Stimulated activated naive B cell treated with anti-CD40 and anti-IgM and Interleukin-4, amounts not matched to agents 10 μg/mL and 1 μg/mL and 100 μg/mL, for 72 hours (primary cell): ENCODE measurements at regions not wholly inside any gene's neighbourhood (a gene's known extent, or its start where the extent isn't known, plus 50 kb on each side); places are given as distances from the start of the nearest gene placed in this dataset.

Source experiments
- ATAC-seq, 2 donors: fragments of 150-1000 bp; cut with Tn5 transposase; replicated peaks; 2 replicates each; pipeline ENCODE4 v1.10.0; 2021; ENCODE audit warnings: moderate library complexity in 1 of 2
- DNase-seq: peaks from one replicate; pipeline ENCODE4 v3.0.0; 2021
- H3K27ac Mint-ChIP-seq: one replicate; pipeline ENCODE4 v1.8.0; 2022; ENCODE audit warnings: mild to moderate bottlenecking, mixed read lengths
- H3K27me3 Mint-ChIP-seq, 2 donors: one replicate each; pipeline ENCODE4 v1.8.0; 2022; ENCODE audit warnings: mixed read lengths in 2 of 2
- H3K36me3 Mint-ChIP-seq, 2 donors: one replicate each; pipeline ENCODE4 v1.8.0; 2022; ENCODE audit warnings: mixed read lengths in 2 of 2, mild to moderate bottlenecking in 1 of 2
- H3K4me1 Mint-ChIP-seq, 2 donors: one replicate each; pipeline ENCODE4 v1.8.0; 2022; ENCODE audit warnings: mixed read lengths in 2 of 2, mild to moderate bottlenecking in 1 of 2
- H3K4me3 Mint-ChIP-seq, 2 donors: one replicate each; pipeline ENCODE4 v1.8.0; 2022; ENCODE audit warnings: mild to moderate bottlenecking in 2 of 2, mixed read lengths in 2 of 2, moderate library complexity in 1 of 2
- H3K9me3 Mint-ChIP-seq, 2 donors: one replicate each; pipeline ENCODE4 v1.8.0; 2022; ENCODE audit warnings: mixed read lengths in 2 of 2, mild to moderate bottlenecking in 1 of 2

DNA sequence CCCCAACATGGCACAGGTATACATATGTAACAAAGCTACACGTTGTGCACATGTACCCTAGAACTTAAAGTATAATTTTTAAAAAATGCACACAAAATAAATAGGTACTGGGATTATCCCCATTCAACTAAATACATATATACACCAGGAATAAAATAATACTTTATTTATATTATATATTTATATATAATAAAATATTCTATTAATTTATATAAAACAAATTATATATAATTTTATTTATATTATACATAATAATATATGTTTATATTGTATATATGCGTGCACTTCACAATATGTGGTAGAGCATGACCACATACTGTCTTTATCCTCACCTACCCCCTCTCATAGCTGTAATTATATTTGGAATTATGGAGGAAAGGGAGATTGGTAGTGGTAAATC is 119.1 kb upstream of the TMEM260 start:
- Mint-ChIP-seq H3K27ac (no peak overlapping the region), H3K4me3 (no peak overlapping the region), H3K36me3 (no peaks in the 10 kb centered on the region), H3K4me1 (no peaks in the 10 kb centered on the region), H3K9me3 (peaks cover 0 to 6% of the 10 kb centered on the region in 2 donors), H3K27me3 (peaks cover 40 to 41% of the 10 kb centered on the region in 2 donors)
- ATAC-seq, result no peak
- no peak for DNase-seq

DNA sequence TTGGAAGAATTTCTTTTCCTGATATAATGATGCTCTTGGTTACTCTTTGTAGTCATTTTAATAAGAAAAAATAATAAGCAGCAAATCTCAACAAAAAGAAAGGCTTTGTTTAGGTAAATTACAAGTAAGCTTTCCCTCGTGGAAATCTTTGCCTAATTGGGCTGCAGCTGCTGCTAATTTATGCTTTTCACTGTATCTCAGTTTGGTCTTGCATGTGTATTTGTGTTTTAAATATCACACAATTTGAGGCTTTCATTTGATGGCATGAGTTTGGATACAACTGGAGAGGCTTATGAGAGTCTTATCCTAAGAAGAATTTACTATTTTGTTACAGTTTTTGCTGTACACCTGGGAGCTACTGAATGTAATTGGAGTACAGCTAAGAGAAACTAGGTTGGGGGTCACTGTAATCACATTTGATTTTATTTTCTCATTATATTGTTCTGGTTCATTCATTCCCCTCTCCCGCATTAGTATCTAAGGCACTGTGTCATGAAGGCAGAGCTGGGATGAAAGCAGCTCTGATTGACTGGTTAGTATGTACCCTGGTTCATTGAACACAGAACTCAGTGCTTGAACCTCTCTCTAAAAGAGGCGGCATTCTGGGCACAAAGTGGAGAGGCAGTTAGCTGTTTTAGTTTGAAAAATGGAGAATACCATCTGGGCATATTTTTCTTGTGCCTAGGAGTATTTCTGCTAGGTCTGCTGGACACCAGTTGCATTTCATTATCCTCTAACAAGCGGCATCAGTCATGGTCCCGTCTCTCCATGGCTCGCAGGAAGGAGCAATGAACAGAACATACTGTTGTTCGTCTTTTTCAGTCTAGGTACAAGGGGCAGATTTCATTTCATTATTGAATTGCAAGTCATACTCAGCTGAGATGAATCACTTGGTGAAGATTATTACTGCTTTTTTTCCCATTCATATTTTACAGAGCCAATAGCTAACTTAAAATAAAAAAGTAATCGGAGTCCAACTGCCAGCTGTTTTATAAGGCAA is 118.0 kb upstream of the TMEM260 start:
- Mint-ChIP-seq H3K4me3 (no peak overlapping the region), H3K27me3 (peaks cover 31 to 36% of the 10 kb centered on the region in 2 donors)
- ATAC-seq, result no peak

DNA sequence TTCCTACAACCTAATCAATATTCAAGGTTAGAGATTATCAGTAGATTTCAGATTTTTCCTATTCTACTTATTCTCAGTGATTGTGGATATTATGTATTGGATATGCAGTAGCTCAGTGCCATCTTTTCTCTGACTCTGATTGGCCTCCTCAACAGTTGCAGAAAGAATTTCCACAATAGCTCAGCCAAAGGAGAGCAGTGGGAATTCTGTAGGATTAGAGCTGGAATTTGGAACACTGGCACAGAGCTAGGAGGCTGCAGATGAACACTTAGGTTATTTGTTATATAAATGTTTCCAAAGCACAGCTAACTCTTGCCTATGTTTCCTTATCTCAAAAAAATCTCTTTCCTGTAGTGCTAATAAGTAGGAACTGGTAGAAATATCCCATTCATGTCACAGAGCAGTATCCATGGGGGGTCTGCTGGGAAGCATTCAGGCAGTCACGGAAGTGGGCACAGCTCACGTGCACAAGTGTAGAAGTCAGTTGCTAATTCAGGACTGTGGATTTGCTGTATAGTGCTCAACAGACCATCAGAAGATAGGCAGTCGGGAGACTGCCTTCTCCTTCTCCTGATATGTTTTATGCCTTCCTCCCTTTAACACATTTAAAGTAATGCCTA is 116.2 kb upstream of the TMEM260 start:
- peaks cover 16 to 17% of the 10 kb centered on the region in 2 donors for H3K27me3 Mint-ChIP-seq
- H3K27ac Mint-ChIP-seq, result no peak overlapping the region
- DNase-seq (no peak), ATAC-seq (no peak)
- H3K4me3 Mint-ChIP-seq, result no peak overlapping the region
- no peaks in the 10 kb centered on the region for H3K4me1 Mint-ChIP-seq
- H3K9me3 Mint-ChIP-seq, result peaks cover 0 to 3% of the 10 kb centered on the region in 2 donors
- H3K36me3 Mint-ChIP-seq, result no peaks in the 10 kb centered on the region

More for the DNA sequence above, 118.0 kb upstream of the TMEM260 start:
- no peak for DNase-seq
- H3K27ac Mint-ChIP-seq, result no peak overlapping the region
- H3K36me3 Mint-ChIP-seq, result no peaks in the 10 kb centered on the region
- H3K9me3 Mint-ChIP-seq, result peaks cover 0 to 4% of the 10 kb centered on the region in 2 donors
- no peaks in the 10 kb centered on the region for H3K4me1 Mint-ChIP-seq

DNA sequence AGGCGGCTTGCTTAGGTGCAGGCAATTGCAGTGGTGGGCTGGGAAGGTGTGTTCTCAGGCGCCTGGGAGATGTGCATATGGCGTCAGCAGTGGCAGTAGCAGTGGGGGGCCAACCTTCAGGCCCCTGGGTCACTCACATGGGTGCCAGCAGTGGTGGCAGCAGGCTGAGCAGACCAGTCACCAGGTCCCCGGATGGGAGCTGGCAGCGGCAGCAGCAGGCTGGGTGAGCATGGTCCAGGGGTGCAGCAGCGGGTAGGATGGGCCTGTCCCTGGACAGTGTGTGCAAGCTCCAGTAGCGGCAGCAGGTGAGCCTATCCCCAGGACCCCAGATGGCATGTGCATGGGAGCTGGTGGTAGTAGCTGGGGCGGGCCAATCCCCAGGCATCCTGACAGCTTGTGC is 108.5 kb upstream of the TMEM260 start:
- Mint-ChIP-seq H3K4me3 (no peak overlapping the region), H3K9me3 (peaks cover 2 to 4% of the 10 kb centered on the region in 2 donors), H3K4me1 (no peaks in the 10 kb centered on the region), H3K27ac (no peak overlapping the region), H3K27me3 (peaks cover 0 to 5% of the 10 kb centered on the region in 2 donors), H3K36me3 (no peaks in the 10 kb centered on the region)
- peak in 1 of 2 donors; percentile 16 for ATAC-seq
- no peak for DNase-seq

DNA sequence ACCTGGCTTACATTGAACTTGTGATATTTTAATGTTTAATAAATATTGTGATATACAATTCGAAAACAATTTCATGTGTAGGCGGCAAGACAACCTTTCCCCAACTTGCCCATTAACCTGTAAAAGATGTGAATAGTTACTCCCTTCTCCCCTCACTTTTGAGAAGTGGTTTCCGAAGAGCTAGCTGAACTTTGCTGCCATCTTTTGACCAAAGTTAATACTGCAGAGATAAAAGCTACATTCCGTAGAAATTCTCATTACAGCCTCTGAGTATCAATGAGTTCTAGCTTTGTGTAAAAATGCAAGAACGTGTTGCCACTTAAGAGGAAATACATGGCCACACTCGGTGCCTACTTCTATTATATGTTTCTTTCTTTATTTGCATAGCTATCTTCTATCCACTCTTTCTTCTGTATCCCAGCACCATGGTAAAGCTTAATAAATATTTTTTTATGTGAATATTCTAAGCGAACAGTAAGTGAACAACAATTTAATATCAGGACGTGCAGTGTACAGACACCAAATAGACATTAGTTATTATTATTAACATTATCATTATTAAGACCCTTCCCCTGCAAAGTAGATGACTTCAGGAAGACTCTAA is 105.1 kb upstream of the TMEM260 start:
- ATAC-seq (peak; percentile 38 to 59), DNase-seq (no peak)
- Mint-ChIP-seq H3K27ac (no peak overlapping the region), H3K4me3 (no peak overlapping the region), H3K9me3 (no peaks in the 10 kb centered on the region), H3K36me3 (no peaks in the 10 kb centered on the region), H3K27me3 (peaks cover 0 to 5% of the 10 kb centered on the region in 2 donors), H3K4me1 (no peaks in the 10 kb centered on the region)

DNA sequence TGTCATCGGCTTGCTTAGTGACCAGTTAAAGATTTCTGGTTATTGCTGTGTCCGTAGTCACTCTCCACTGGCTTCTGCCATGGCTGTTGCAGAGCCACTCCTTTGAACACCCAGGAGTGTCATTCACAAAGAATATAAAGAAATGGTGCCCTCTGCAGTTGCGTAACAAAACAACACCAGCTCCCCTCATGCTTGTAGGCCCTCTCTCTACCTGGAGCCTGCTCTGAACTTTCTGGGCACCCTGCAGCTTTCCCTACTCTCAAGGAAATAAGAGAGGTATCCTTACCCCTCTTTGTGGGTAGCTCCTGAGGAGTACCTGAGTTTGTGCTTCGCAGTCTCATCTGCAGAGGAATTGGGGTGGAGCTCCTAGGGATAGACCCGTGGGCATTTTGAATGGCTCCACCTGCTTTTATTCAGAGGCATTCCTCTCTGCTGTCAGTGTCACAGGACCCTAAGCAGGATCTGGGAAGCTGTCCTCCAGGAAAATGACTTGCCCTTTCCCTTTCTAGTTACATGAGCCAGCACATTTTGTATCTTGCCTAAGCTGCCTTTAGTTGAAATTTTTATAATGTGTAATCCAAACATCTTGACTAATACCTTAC is 97.2 kb upstream of the TMEM260 start:
- Mint-ChIP-seq H3K4me3 (no peak overlapping the region), H3K27me3 (peaks cover 0 to 5% of the 10 kb centered on the region in 2 donors), H3K4me1 (no peaks in the 10 kb centered on the region), H3K27ac (no peak overlapping the region), H3K36me3 (no peaks in the 10 kb centered on the region), H3K9me3 (no peaks in the 10 kb centered on the region)
- ATAC-seq (peak in 1 of 2 donors; percentile 38), DNase-seq (no peak)

DNA sequence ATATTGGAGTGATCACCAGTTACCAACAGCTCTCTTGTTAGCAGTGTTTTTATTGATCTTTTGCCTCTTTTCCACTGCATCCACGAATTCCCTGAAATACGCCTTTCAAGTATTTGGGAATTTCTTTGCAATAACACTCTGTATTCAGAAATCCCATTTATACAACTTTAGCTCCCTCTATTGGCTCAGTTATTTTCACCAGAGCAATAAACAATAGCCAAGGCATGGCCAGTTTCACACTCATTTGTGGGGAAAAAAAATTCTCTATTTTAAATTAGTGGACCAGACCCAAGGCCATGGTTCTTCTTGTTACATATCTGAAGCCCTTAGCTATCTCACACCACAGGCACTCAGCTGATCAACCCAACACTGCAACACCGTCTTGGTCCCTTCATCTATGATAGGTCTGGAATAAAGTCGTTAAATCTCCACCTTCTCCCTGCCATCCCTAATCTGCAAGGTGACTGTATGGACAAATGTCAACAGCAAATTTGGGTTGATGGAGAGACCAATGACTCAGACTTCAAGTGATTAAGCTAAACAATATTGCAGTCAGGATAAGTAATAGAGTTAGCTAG is 92.4 kb upstream of the TMEM260 start:
- H3K27me3 Mint-ChIP-seq, result peaks cover 11 to 15% of the 10 kb centered on the region in 2 donors
- H3K4me3 Mint-ChIP-seq, result no peak overlapping the region
- H3K4me1 Mint-ChIP-seq, result peaks cover 0 to 2% of the 10 kb centered on the region in 2 donors
- no peaks in the 10 kb centered on the region for H3K36me3 Mint-ChIP-seq
- no peak for DNase-seq
- no peak for ATAC-seq
- no peak overlapping the region for H3K27ac Mint-ChIP-seq
- H3K9me3 Mint-ChIP-seq, result no peaks in the 10 kb centered on the region

DNA sequence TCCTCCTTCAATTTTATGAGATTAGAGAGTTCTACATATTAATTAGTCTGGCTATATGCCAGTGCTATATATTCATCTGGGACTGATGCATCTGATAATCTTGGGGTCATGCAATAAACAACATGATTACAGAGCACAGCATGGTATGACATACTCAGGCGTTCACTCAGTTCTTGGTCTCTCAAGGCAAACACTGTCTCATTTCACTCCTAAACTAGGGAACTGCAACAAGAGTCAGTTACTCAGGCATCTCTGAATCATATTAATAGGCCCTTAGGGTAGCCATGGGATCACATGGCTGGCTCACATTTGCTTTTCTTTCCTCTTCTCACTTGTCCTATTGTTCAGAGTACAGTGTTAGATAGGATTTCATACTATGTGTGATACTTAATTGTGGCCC is 91.8 kb upstream of the TMEM260 start:
- H3K27ac Mint-ChIP-seq, result peak overlapping the region; percentile 53
- H3K27me3 Mint-ChIP-seq, result peaks cover 11 to 13% of the 10 kb centered on the region in 2 donors
- H3K36me3 Mint-ChIP-seq, result no peaks in the 10 kb centered on the region
- peaks cover 0 to 2% of the 10 kb centered on the region in 2 donors for H3K4me1 Mint-ChIP-seq
- H3K9me3 Mint-ChIP-seq, result no peaks in the 10 kb centered on the region
- H3K4me3 Mint-ChIP-seq, result no peak overlapping the region
- DNase-seq (no peak), ATAC-seq (peak in 1 of 2 donors; percentile 23)

DNA sequence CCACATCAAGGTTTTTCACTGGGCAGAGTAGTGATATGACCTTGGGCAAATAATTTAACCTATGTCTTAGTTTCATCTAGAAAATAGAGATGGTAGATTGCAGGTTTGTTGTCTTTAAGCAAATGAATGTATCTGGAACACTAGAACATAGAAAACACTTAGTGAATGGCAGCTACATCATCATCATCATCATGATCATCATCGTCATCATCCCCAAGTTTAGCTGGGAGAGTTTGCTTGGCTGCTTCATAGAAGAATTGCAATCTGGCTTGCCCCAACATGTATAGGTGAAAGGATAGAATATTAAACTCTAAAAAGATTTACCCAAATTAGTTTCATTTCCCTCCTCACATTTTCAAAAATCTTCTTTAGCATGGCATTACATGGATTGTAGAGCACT is 91.3 kb upstream of the TMEM260 start:
- no peaks in the 10 kb centered on the region for H3K9me3 Mint-ChIP-seq
- no peak overlapping the region for H3K27ac Mint-ChIP-seq
- ATAC-seq (no peak), DNase-seq (no peak)
- H3K36me3 Mint-ChIP-seq, result no peaks in the 10 kb centered on the region
- peaks cover 0 to 2% of the 10 kb centered on the region in 2 donors for H3K4me1 Mint-ChIP-seq
- H3K4me3 Mint-ChIP-seq, result no peak overlapping the region
- peaks cover 11 to 13% of the 10 kb centered on the region in 2 donors for H3K27me3 Mint-ChIP-seq

DNA sequence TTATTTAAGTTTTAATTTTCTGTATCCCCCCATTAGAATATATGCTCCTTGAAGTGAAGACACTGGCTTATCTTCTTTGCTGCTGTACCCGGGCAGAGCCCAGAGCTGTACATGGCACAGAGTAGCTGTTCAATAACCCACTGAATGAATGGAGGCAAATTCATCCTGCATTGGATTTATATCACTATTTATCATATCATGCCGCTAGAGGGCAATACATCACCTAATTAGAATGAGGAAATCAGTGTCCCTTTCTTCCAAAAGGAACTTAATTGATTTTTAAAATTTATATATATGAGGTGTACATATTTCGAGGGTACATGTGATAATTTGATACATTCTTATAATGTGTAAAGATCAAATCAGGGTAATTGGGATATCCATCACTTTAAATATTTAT is 89.2 kb upstream of the TMEM260 start:
- peaks cover 11 to 13% of the 10 kb centered on the region in 2 donors for H3K27me3 Mint-ChIP-seq
- DNase-seq, result no peak
- no peaks in the 10 kb centered on the region for H3K9me3 Mint-ChIP-seq
- H3K4me3 Mint-ChIP-seq, result no peak overlapping the region
- no peak for ATAC-seq
- peaks cover 0 to 2% of the 10 kb centered on the region in 2 donors for H3K4me1 Mint-ChIP-seq
- H3K36me3 Mint-ChIP-seq, result no peaks in the 10 kb centered on the region
- no peak overlapping the region for H3K27ac Mint-ChIP-seq

DNA sequence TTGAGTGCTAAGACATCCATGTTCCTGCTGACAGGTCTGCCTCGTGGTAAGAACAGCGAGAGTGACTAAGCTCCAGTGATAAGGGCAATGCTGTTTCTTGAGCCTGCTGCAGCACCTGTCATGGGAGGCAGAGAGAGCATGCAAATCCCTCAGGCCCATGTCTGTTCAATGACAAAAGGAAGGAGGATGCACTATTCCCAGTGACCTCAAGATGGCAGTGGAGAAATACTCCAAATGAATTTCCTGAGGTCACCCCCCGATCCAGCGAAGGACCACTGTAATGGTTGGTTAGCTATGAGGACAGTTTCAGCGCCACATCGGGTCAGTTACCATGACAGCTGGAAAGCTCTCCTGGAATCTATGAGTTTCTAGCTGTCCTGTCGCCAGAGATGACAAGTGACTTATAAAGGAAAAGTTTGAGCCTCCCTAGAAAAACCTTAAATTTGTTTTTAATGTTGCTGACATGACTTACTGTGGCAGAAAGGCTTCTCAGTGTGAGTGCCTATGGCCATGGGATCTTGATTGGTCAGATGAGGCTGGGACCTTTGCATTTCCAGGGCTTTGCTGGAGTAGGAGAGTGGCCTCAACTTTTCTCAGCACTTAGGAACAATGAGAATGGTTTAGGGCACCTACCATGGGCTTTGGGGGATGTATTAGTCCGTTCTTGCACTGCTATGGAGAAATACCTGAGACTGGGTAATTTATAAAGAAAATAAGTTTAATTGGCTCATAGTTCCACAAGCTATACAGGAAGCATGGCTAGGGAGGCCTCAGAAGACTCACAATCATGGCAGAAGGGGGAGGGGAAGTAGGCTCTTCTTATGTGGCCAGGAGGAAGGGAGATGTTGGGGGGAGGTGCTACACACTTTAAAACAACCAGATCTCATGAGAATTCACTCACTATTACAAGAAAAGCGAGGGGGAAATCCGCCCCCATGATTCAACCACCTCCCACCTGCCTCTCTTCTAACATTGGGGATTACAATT is 88.0 kb upstream of the TMEM260 start:
- Mint-ChIP-seq H3K27me3 (peaks cover 11 to 13% of the 10 kb centered on the region in 2 donors), H3K36me3 (no peaks in the 10 kb centered on the region), H3K4me1 (peaks cover 0 to 2% of the 10 kb centered on the region in 2 donors), H3K9me3 (no peaks in the 10 kb centered on the region), H3K4me3 (no peak overlapping the region), H3K27ac (no peak overlapping the region)
- DNase-seq (peak; percentile 11), ATAC-seq (peak; percentile 70 to 74)

DNA sequence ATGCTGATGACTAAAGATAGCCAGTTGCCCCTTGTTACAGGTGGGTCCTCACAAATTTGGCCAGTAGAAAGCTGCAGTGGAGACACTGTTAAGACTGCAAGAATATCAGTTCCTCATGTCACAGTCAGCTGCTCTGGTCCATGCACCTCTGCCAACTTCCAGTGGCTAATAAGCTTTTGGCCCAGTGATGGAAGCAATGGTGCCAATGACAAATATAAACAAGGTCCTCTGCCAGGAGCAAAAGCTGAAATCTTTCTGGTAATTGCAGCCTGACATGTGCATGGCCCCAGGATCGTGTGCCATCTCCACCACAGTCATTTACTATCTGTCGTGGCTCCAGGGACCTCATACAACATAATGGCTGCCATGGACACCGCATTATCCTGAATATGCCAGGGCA is 85.4 kb upstream of the TMEM260 start:
- no peaks in the 10 kb centered on the region for H3K9me3 Mint-ChIP-seq
- H3K4me3 Mint-ChIP-seq, result no peak overlapping the region
- H3K27ac Mint-ChIP-seq, result no peak overlapping the region
- peaks cover 10 to 11% of the 10 kb centered on the region in 2 donors for H3K27me3 Mint-ChIP-seq
- H3K4me1 Mint-ChIP-seq, result peaks cover 0 to 2% of the 10 kb centered on the region in 2 donors
- no peaks in the 10 kb centered on the region for H3K36me3 Mint-ChIP-seq
- DNase-seq (no peak), ATAC-seq (no peak)

DNA sequence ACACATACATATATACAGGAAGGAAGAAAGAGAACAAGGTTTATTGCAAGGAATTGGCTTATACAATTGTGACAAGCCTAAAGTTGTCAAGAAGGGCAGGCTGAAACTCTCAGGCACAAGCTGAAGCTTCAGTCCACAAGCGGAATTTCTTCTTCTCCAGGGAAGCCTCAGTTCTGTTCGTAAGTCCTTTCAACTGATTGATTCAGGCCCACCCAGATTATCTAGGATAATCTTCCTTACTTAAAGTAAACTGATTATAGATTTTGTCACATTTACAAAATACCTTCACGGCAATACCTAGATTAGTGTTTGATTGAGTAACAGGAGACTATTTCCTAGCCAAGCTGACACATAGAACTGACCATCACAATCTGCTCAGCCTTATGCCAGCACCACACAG is 81.5 kb upstream of the TMEM260 start:
- Mint-ChIP-seq H3K4me1 (no peaks in the 10 kb centered on the region), H3K4me3 (no peak overlapping the region), H3K27me3 (peaks cover 5 to 11% of the 10 kb centered on the region in 2 donors), H3K27ac (no peak overlapping the region), H3K9me3 (no peaks in the 10 kb centered on the region), H3K36me3 (no peaks in the 10 kb centered on the region)
- DNase-seq (no peak), ATAC-seq (no peak)
